ENCODE measurements at regions not wholly inside any gene's neighbourhood (a gene's known extent, or its start where the extent isn't known, plus 50 kb on each side); places are given as distances from the start of the nearest gene placed in this dataset.
A peak's percentile ranks its signal among the peaks of the same experiment; 100 is the strongest.

GRCh38 chr5:153900703-153901395 is 137.9 kb downstream of the FAM114A2 start:
- Histone ChIP-seq H3K4me1 (peaks cover 0 to 13% (median 3%) of the 10 kb centered on the region in 4 donors), H3K27ac (replicated peaks in 1 of 4) (peak overlapping the region; percentile 33 to 66 (median 48)), H3K27me3 (no peaks in the 10 kb centered on the region), H3K36me3 (no peaks in the 10 kb centered on the region), H3K9me3 (no peaks in the 10 kb centered on the region), H3K4me3 (no peak overlapping the region)
- intact Hi-C loops (cut with DNase I): no loop called here
- 39% methylated on average over 3 of the region's 3 CpGs for WGBS
- DNase-seq (ENCODE audit: extremely low spot score): no peak
- TF ChIP-seq EP300 (IDR thresholded peaks at IDR 0.05) (no peak), POLR2AphosphoS5 (IDR thresholded peaks at IDR 0.05) (peak in 1 of 2 donors; percentile 51)

GRCh38 chr5:153899746-153900145 is 139.0 kb downstream of the FAM114A2 start:
- Histone ChIP-seq H3K4me3 (no peak overlapping the region), H3K9me3 (no peaks in the 10 kb centered on the region), H3K4me1 (peaks cover 0 to 13% (median 3%) of the 10 kb centered on the region in 4 donors), H3K27me3 (no peaks in the 10 kb centered on the region), H3K36me3 (no peaks in the 10 kb centered on the region), H3K27ac (replicated peaks in 1 of 4) (peak overlapping the region in 2 of 4 donors; percentile 37 to 39)
- DNase-seq (ENCODE audit: extremely low spot score): no peak
- 91% methylated on average over 4 of the region's 4 CpGs for WGBS
- no peak for TF ChIP-seq EP300 (IDR thresholded peaks at IDR 0.05)
- no peak for TF ChIP-seq POLR2A (IDR thresholded peaks at IDR 0.05; ENCODE audit: low read depth)
- TF ChIP-seq CTCF (IDR thresholded peaks at IDR 0.05): no peak
- no peak for TF ChIP-seq POLR2AphosphoS5 (IDR thresholded peaks at IDR 0.05)
- intact Hi-C loops (cut with DNase I): no loop called here

GRCh38 chr5:153896701-153897100 is 142.0 kb downstream of the FAM114A2 start:
- Histone ChIP-seq H3K36me3 (no peaks in the 10 kb centered on the region), H3K4me3 (no peak overlapping the region), H3K4me1 (peaks cover 0 to 13% (median 3%) of the 10 kb centered on the region in 4 donors), H3K27me3 (no peaks in the 10 kb centered on the region), H3K27ac (replicated peaks in 1 of 4) (no peak overlapping the region), H3K9me3 (no peaks in the 10 kb centered on the region)
- no peak for DNase-seq (ENCODE audit: extremely low spot score)
- TF ChIP-seq CTCF (IDR thresholded peaks at IDR 0.05) (no peak), EP300 (IDR thresholded peaks at IDR 0.05) (no peak), POLR2AphosphoS5 (IDR thresholded peaks at IDR 0.05) (no peak), POLR2A (IDR thresholded peaks at IDR 0.05; ENCODE audit: low read depth) (no peak)
- intact Hi-C loops (cut with DNase I): no loop called here

GRCh38 chr5:153896117-153896516 is 142.6 kb downstream of the FAM114A2 start:
- Histone ChIP-seq H3K27me3 (no peaks in the 10 kb centered on the region), H3K4me1 (peaks cover 0 to 13% (median 0%) of the 10 kb centered on the region in 4 donors), H3K4me3 (no peak overlapping the region), H3K27ac (replicated peaks in 1 of 4) (no peak overlapping the region), H3K36me3 (no peaks in the 10 kb centered on the region), H3K9me3 (no peaks in the 10 kb centered on the region)
- intact Hi-C loops (cut with DNase I): no loop called here
- no peak for DNase-seq (ENCODE audit: extremely low spot score)
- 67% methylated on average over 2 of the region's 2 CpGs for WGBS
- no peak for TF ChIP-seq POLR2AphosphoS5 (IDR thresholded peaks at IDR 0.05)
- no peak for TF ChIP-seq POLR2A (IDR thresholded peaks at IDR 0.05; ENCODE audit: low read depth)
- TF ChIP-seq EP300 (IDR thresholded peaks at IDR 0.05): no peak
- no peak for TF ChIP-seq CTCF (IDR thresholded peaks at IDR 0.05)

- WGBS: 92% methylated on average over 3 of the region's 3 CpGs
- Histone ChIP-seq H3K4me3 (no peak overlapping the region), H3K27ac (replicated peaks in 1 of 4) (no peak overlapping the region), H3K9me3 (no peaks in the 10 kb centered on the region), H3K27me3 (no peaks in the 10 kb centered on the region), H3K4me1 (peaks cover 0 to 9% (median 0%) of the 10 kb centered on the region in 4 donors), H3K36me3 (no peaks in the 10 kb centered on the region)
- no peak for DNase-seq (ENCODE audit: extremely low spot score)
- intact Hi-C loops (cut with DNase I): no loop called here
- TF ChIP-seq POLR2AphosphoS5 (IDR thresholded peaks at IDR 0.05) (no peak), POLR2A (IDR thresholded peaks at IDR 0.05; ENCODE audit: low read depth) (no peak), CTCF (IDR thresholded peaks at IDR 0.05) (no peak), EP300 (IDR thresholded peaks at IDR 0.05) (no peak)
Measured at GRCh38 chr5:153895266-153895665, 143.4 kb downstream of the FAM114A2 start.
